Stimulated activated naive B cell treated with anti-CD40 and anti-IgM and Interleukin-4, amounts not matched to agents 10 μg/mL and 1 μg/mL and 100 μg/mL, for 72 hours (primary cell): ENCODE measurements at regions not wholly inside any gene's neighbourhood (a gene's known extent, or its start where the extent isn't known, plus 50 kb on each side); places are given as distances from the start of the nearest gene placed in this dataset.

Experiments used
- ATAC-seq, 2 donors: fragments of 150-1000 bp; cut with Tn5 transposase; replicated peaks; 2 replicates each; pipeline ENCODE4 v1.10.0; 2021; ENCODE audit warnings: moderate library complexity in 1 of 2
- DNase-seq: peaks from one replicate; pipeline ENCODE4 v3.0.0; 2021
- H3K27ac Mint-ChIP-seq: one replicate; pipeline ENCODE4 v1.8.0; 2022; ENCODE audit warnings: mild to moderate bottlenecking, mixed read lengths
- H3K27me3 Mint-ChIP-seq, 2 donors: one replicate each; pipeline ENCODE4 v1.8.0; 2022; ENCODE audit warnings: mixed read lengths in 2 of 2
- H3K36me3 Mint-ChIP-seq, 2 donors: one replicate each; pipeline ENCODE4 v1.8.0; 2022; ENCODE audit warnings: mixed read lengths in 2 of 2, mild to moderate bottlenecking in 1 of 2
- H3K4me1 Mint-ChIP-seq, 2 donors: one replicate each; pipeline ENCODE4 v1.8.0; 2022; ENCODE audit warnings: mixed read lengths in 2 of 2, mild to moderate bottlenecking in 1 of 2
- H3K4me3 Mint-ChIP-seq, 2 donors: one replicate each; pipeline ENCODE4 v1.8.0; 2022; ENCODE audit warnings: mild to moderate bottlenecking in 2 of 2, mixed read lengths in 2 of 2, moderate library complexity in 1 of 2
- H3K9me3 Mint-ChIP-seq, 2 donors: one replicate each; pipeline ENCODE4 v1.8.0; 2022; ENCODE audit warnings: mixed read lengths in 2 of 2, mild to moderate bottlenecking in 1 of 2

- Mint-ChIP-seq H3K4me1 (no peaks in the 10 kb centered on the region), H3K9me3 (no peaks in the 10 kb centered on the region)
- no peak for ATAC-seq
Observed at GRCh38 chr2:58974426-58974825, 733.3 kb upstream of the FANCL start.

GRCh38 chr2:58973811-58974281 is 732.7 kb upstream of the FANCL start:
- no peaks in the 10 kb centered on the region for H3K4me1 Mint-ChIP-seq
- ATAC-seq (no peak), DNase-seq (no peak)
- peaks cover 0 to 8% of the 10 kb centered on the region in 2 donors for H3K27me3 Mint-ChIP-seq
- H3K9me3 Mint-ChIP-seq, result no peaks in the 10 kb centered on the region
- no peaks in the 10 kb centered on the region for H3K36me3 Mint-ChIP-seq
- no peak overlapping the region for H3K4me3 Mint-ChIP-seq
- H3K27ac Mint-ChIP-seq, result no peak overlapping the region

More at GRCh38 chr2:58974426-58974825, 733.3 kb upstream of the FANCL start:
- H3K4me3 Mint-ChIP-seq, result no peak overlapping the region
- no peaks in the 10 kb centered on the region for H3K36me3 Mint-ChIP-seq
- peaks cover 0 to 8% of the 10 kb centered on the region in 2 donors for H3K27me3 Mint-ChIP-seq
- no peak for DNase-seq
- no peak overlapping the region for H3K27ac Mint-ChIP-seq

- Mint-ChIP-seq H3K27ac (no peak overlapping the region), H3K4me1 (no peaks in the 10 kb centered on the region), H3K27me3 (peaks cover 0 to 8% of the 10 kb centered on the region in 2 donors), H3K4me3 (no peak overlapping the region), H3K36me3 (no peaks in the 10 kb centered on the region), H3K9me3 (no peaks in the 10 kb centered on the region)
- DNase-seq (no peak), ATAC-seq (no peak)
Observed at GRCh38 chr2:58972737-58973136, 731.6 kb upstream of the FANCL start.

- no peaks in the 10 kb centered on the region for H3K4me1 Mint-ChIP-seq
- H3K27me3 Mint-ChIP-seq, result peaks cover 0 to 8% of the 10 kb centered on the region in 2 donors
- no peak for ATAC-seq
- DNase-seq, result no peak
- no peaks in the 10 kb centered on the region for H3K9me3 Mint-ChIP-seq
- no peak overlapping the region for H3K27ac Mint-ChIP-seq
- H3K4me3 Mint-ChIP-seq, result no peak overlapping the region
- no peaks in the 10 kb centered on the region for H3K36me3 Mint-ChIP-seq
Observed at GRCh38 chr2:58971511-58972360, 730.6 kb upstream of the FANCL start.

- H3K4me1 Mint-ChIP-seq, result no peaks in the 10 kb centered on the region
- no peaks in the 10 kb centered on the region for H3K36me3 Mint-ChIP-seq
- H3K27ac Mint-ChIP-seq, result no peak overlapping the region
- no peak overlapping the region for H3K4me3 Mint-ChIP-seq
- DNase-seq (no peak), ATAC-seq (no peak)
- peaks cover 0 to 3% of the 10 kb centered on the region in 2 donors for H3K27me3 Mint-ChIP-seq
- H3K9me3 Mint-ChIP-seq, result no peaks in the 10 kb centered on the region
Observed at GRCh38 chr2:58970365-58970764, 729.2 kb upstream of the FANCL start.

GRCh38 chr2:58968885-58969284 is 727.8 kb upstream of the FANCL start:
- H3K27me3 Mint-ChIP-seq, result no peaks in the 10 kb centered on the region
- no peak overlapping the region for H3K27ac Mint-ChIP-seq
- H3K4me3 Mint-ChIP-seq, result no peak overlapping the region
- H3K4me1 Mint-ChIP-seq, result no peaks in the 10 kb centered on the region
- DNase-seq (no peak), ATAC-seq (no peak)
- H3K36me3 Mint-ChIP-seq, result no peaks in the 10 kb centered on the region
- no peaks in the 10 kb centered on the region for H3K9me3 Mint-ChIP-seq

- DNase-seq (no peak), ATAC-seq (no peak)
- Mint-ChIP-seq H3K4me1 (no peaks in the 10 kb centered on the region), H3K9me3 (no peaks in the 10 kb centered on the region), H3K36me3 (no peaks in the 10 kb centered on the region), H3K4me3 (no peak overlapping the region), H3K27me3 (no peaks in the 10 kb centered on the region), H3K27ac (no peak overlapping the region)
Observed at GRCh38 chr2:58967736-58968135, 726.6 kb upstream of the FANCL start.

- H3K9me3 Mint-ChIP-seq, result no peaks in the 10 kb centered on the region
- DNase-seq, result no peak
- H3K27ac Mint-ChIP-seq, result no peak overlapping the region
- H3K36me3 Mint-ChIP-seq, result no peaks in the 10 kb centered on the region
- H3K4me1 Mint-ChIP-seq, result no peaks in the 10 kb centered on the region
- no peak overlapping the region for H3K4me3 Mint-ChIP-seq
- H3K27me3 Mint-ChIP-seq, result no peaks in the 10 kb centered on the region
- no peak for ATAC-seq
Observed at GRCh38 chr2:58965602-58966001, 724.5 kb upstream of the FANCL start.

GRCh38 chr2:58959996-58960395 is 718.9 kb upstream of the FANCL start:
- Mint-ChIP-seq H3K4me3 (no peak overlapping the region), H3K4me1 (no peaks in the 10 kb centered on the region), H3K36me3 (no peaks in the 10 kb centered on the region), H3K27me3 (peaks cover 0 to 10% of the 10 kb centered on the region in 2 donors), H3K27ac (no peak overlapping the region), H3K9me3 (no peaks in the 10 kb centered on the region)
- ATAC-seq (no peak), DNase-seq (no peak)

GRCh38 chr2:58957188-58957840 is 716.2 kb upstream of the FANCL start:
- no peaks in the 10 kb centered on the region for H3K4me1 Mint-ChIP-seq
- H3K9me3 Mint-ChIP-seq, result no peaks in the 10 kb centered on the region
- ATAC-seq (no peak), DNase-seq (no peak)
- H3K4me3 Mint-ChIP-seq, result no peak overlapping the region
- H3K36me3 Mint-ChIP-seq, result no peaks in the 10 kb centered on the region
- H3K27ac Mint-ChIP-seq, result no peak overlapping the region
- H3K27me3 Mint-ChIP-seq, result peaks cover 0 to 15% of the 10 kb centered on the region in 2 donors

GRCh38 chr2:58954880-58955385 is 713.8 kb upstream of the FANCL start:
- Mint-ChIP-seq H3K4me3 (no peak overlapping the region), H3K4me1 (no peaks in the 10 kb centered on the region), H3K9me3 (no peaks in the 10 kb centered on the region), H3K27me3 (peaks cover 0 to 23% of the 10 kb centered on the region in 2 donors), H3K36me3 (no peaks in the 10 kb centered on the region), H3K27ac (no peak overlapping the region)
- ATAC-seq (no peak), DNase-seq (no peak)

GRCh38 chr2:58951722-58952121 is 710.6 kb upstream of the FANCL start:
- DNase-seq (no peak), ATAC-seq (no peak)
- peaks cover 0 to 17% of the 10 kb centered on the region in 2 donors for H3K27me3 Mint-ChIP-seq
- H3K4me1 Mint-ChIP-seq, result no peaks in the 10 kb centered on the region
- no peaks in the 10 kb centered on the region for H3K9me3 Mint-ChIP-seq
- H3K4me3 Mint-ChIP-seq, result no peak overlapping the region
- H3K27ac Mint-ChIP-seq, result no peak overlapping the region
- H3K36me3 Mint-ChIP-seq, result no peaks in the 10 kb centered on the region

GRCh38 chr2:58950795-58951462 is 709.8 kb upstream of the FANCL start:
- Mint-ChIP-seq H3K4me1 (no peaks in the 10 kb centered on the region), H3K36me3 (no peaks in the 10 kb centered on the region), H3K27ac (no peak overlapping the region), H3K27me3 (peaks cover 0 to 17% of the 10 kb centered on the region in 2 donors), H3K4me3 (no peak overlapping the region), H3K9me3 (no peaks in the 10 kb centered on the region)
- no peak for DNase-seq
- ATAC-seq, result no peak

GRCh38 chr2:58939388-58939787 is 698.3 kb upstream of the FANCL start:
- no peaks in the 10 kb centered on the region for H3K4me1 Mint-ChIP-seq
- no peak for DNase-seq
- H3K4me3 Mint-ChIP-seq, result no peak overlapping the region
- no peak overlapping the region for H3K27ac Mint-ChIP-seq
- ATAC-seq, result no peak
- H3K27me3 Mint-ChIP-seq, result peaks cover 0 to 6% of the 10 kb centered on the region in 2 donors
- no peaks in the 10 kb centered on the region for H3K36me3 Mint-ChIP-seq
- H3K9me3 Mint-ChIP-seq, result peaks cover 15% of the 10 kb centered on the region in 2 donors
